ENCODE measurements at regions not wholly inside any gene's neighbourhood (a gene's known extent, or its start where the extent isn't known, plus 50 kb on each side); places are given as distances from the start of the nearest gene placed in this dataset.

DNA sequence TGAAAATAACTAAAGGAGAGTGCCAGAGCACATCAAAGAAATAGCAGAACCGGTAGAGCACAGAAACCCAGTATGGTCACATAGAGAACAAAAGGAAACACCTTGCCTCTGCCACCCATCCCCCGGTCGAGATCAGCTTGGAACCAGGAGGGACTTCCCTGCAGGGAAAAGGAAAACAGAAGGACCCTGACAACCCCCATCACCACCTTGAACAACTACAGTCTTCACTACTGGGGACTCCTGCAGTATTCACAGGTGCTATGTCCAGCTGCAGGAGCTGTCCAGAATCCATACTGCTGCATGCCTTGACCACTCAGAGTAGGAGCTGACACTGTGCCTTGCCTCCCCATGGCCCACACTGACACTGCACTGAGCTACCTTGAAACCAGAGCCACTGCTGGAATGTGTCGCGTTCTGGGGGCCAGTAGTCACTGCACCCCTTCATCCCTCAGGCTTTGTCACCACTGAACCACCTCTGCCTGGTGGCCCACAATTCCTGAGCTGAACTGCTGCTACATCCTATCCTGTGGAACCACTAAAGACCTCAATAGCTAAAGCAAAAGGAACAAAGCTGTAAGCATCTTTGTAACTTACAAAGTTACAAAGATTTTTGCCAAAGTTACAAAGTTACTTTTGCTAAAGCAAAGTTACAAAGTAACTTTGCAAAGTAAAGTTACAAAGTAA is 66.8 kb downstream of the TRIL start:
- TF ChIP-seq POLR2AphosphoS5 (IDR thresholded peaks at IDR 0.05; ENCODE audit: low read depth, low read length): no peak
- no peak for TF ChIP-seq TAF1 (IDR thresholded peaks at IDR 0.05; ENCODE audit: low read depth, low read length)
- TF ChIP-seq POLR2A (IDR thresholded peaks at IDR 0.05; ENCODE audit: low read depth, low read length): no peak
- no peak for TF ChIP-seq SPI1 (IDR thresholded peaks at IDR 0.05; ENCODE audit: low read depth, low read length)
- TF ChIP-seq PAX5 (IDR thresholded peaks at IDR 0.05; ENCODE audit: insufficient read depth, low read length, severe bottlenecking): no peak
- no peak for TF ChIP-seq POU2F2 (IDR thresholded peaks at IDR 0.05; ENCODE audit: low read depth, low read length)
